ENCODE measurements at regions not wholly inside any gene's neighbourhood (a gene's known extent, or its start where the extent isn't known, plus 50 kb on each side); places are given as distances from the start of the nearest gene placed in this dataset.

DNA sequence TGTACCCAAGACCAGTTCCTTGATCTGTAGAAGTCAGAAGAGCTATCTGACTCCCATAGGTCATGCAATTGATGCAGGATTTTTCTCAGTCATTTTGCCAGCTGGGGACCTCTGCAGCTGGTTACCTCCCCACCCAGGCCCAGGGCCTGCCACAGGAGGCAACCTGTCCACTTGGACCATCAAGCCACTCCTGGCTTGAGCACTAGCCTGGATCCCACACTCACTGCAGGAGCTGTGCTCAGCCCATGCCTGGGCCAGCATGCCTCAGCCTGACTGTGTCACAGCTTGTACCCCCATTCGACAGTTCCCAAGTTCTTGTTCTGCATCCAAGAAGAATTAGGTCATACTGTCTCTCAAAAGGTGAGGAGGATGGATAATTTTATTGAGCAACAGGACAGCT lies 189.4 kb downstream of the PCDH17 start:
- Histone ChIP-seq H3K9me3 (no peaks in the 10 kb centered on the region), H3K4me3 (no peak overlapping the region), H3K27me3 (peaks cover 6% of the 10 kb centered on the region), H3K4me1 (no peaks in the 10 kb centered on the region), H3K36me3 (no peaks in the 10 kb centered on the region), H3K27ac (no peak overlapping the region)
- WGBS, 2 donors (ENCODE audit: low coverage in 1 of 2) = no CpG with 5 or more reads among the region's 1 CpG
- ATAC-seq = no peak
- TF ChIP-seq POLR2A (IDR thresholded peaks at IDR 0.05) = no peak
- TF ChIP-seq POLR2AphosphoS5 (IDR thresholded peaks at IDR 0.05) = no peak
- no peak for TF ChIP-seq EP300 (IDR thresholded peaks at IDR 0.05)
- TF ChIP-seq CTCF (IDR thresholded peaks at IDR 0.05) = no peak

DNA sequence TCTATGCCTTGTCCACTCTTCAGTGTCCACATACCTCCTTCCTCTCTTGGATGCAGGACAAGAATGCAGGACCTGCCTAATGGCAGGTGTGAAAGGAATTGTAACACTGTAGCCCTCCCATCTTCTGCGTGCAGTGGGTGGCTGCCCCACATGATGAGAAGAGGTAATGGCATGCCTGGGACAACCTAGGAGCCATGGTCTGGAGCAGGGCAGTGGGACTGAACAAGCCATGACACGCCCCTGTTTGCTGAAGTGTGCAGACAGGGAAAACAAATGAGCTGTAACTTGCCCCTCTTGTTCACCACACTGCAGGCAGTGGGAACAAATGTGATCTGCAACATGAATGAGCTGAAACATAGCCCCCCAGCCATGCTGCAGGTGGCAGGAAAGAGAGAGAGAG lies 192.2 kb downstream of the PCDH17 start:
- H3K4me3 ChIP-seq = no peak overlapping the region
- H3K9me3 ChIP-seq = no peaks in the 10 kb centered on the region
- 92% methylated on average over 2 of the region's 2 CpGs; no CpG with 5 or more reads in 1 of the 2 donors for WGBS, 2 donors (ENCODE audit: low coverage in 1 of 2)
- no peak for ATAC-seq
- no peak overlapping the region for H3K27ac ChIP-seq
- no peaks in the 10 kb centered on the region for H3K36me3 ChIP-seq
- no peaks in the 10 kb centered on the region for H3K4me1 ChIP-seq
- TF ChIP-seq CTCF (IDR thresholded peaks at IDR 0.05) = no peak
- no peak for TF ChIP-seq POLR2A (IDR thresholded peaks at IDR 0.05)
- no peak for TF ChIP-seq POLR2AphosphoS5 (IDR thresholded peaks at IDR 0.05)
- H3K27me3 ChIP-seq = peaks cover 6% of the 10 kb centered on the region

GRCh38 chr13:57824121-57824520 lies 192.6 kb downstream of the PCDH17 start:
- TF ChIP-seq CTCF (IDR thresholded peaks at IDR 0.05) (no peak), EP300 (IDR thresholded peaks at IDR 0.05) (no peak), POLR2A (IDR thresholded peaks at IDR 0.05) (no peak), POLR2AphosphoS5 (IDR thresholded peaks at IDR 0.05) (no peak)
- no peak for ATAC-seq
- H3K36me3 ChIP-seq = no peaks in the 10 kb centered on the region
- H3K4me3 ChIP-seq = no peak overlapping the region
- no peaks in the 10 kb centered on the region for H3K4me1 ChIP-seq
- H3K27ac ChIP-seq = no peak overlapping the region
- H3K9me3 ChIP-seq = no peaks in the 10 kb centered on the region
- 75% methylated on average over 3 of the region's 4 CpGs; no CpG with 5 or more reads in 1 of the 2 donors for WGBS, 2 donors (ENCODE audit: low coverage in 1 of 2)
- peaks cover 6% of the 10 kb centered on the region for H3K27me3 ChIP-seq

DNA sequence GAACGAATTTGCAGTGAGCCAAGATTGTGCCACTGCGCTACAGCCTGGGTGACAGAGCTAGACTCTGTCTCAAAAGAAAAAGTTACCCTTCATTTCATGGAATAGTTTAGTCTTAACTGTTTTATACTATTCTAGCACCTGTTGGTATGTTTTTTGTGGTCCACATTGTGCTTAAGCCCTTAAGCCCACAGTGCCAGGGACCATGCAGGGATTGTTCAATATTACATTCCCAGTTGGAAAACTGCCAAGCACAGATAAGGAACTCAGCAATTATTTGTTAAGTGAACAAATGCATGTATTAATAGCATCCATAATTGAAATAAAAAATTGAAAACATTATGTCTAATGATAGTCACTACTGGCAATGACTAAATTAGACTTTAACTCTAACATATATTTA lies 193.5 kb downstream of the PCDH17 start:
- WGBS, 2 donors (ENCODE audit: low coverage in 1 of 2) = 90 to 94% methylated on average over 2 of the region's 2 CpGs
- no peak for TF ChIP-seq EP300 (IDR thresholded peaks at IDR 0.05)
- TF ChIP-seq CTCF (IDR thresholded peaks at IDR 0.05) = no peak
- no peak for TF ChIP-seq POLR2A (IDR thresholded peaks at IDR 0.05)
- TF ChIP-seq POLR2AphosphoS5 (IDR thresholded peaks at IDR 0.05) = no peak
- H3K9me3 ChIP-seq = no peaks in the 10 kb centered on the region
- no peak overlapping the region for H3K27ac ChIP-seq
- peaks cover 6% of the 10 kb centered on the region for H3K27me3 ChIP-seq
- H3K4me3 ChIP-seq = no peak overlapping the region
- no peaks in the 10 kb centered on the region for H3K36me3 ChIP-seq
- H3K4me1 ChIP-seq = no peaks in the 10 kb centered on the region
- ATAC-seq = no peak

DNA sequence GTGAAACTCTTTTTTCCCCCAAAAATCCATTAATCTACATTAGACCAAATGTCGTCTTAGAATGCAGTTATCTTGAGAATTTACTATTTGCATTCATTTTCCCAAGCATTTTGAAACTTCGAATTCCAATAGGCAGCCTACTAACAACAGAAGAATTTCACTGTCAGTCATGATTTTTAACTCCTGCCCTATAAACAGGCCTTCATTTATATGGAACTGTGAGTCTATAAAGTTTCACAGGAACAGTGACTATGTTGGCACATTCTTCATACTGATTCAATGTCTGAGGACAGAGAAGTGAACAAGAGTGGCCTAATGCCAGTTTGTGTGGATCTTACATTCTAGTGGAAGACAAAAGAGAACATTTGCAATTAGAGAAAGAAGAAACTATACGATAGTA lies 198.0 kb downstream of the PCDH17 start:
- H3K4me1 ChIP-seq = no peaks in the 10 kb centered on the region
- WGBS, 2 donors (ENCODE audit: low coverage in 1 of 2) = 75 to 81% methylated on average over 3 of the region's 3 CpGs
- H3K4me3 ChIP-seq = no peak overlapping the region
- no peak for ATAC-seq
- TF ChIP-seq POLR2A (IDR thresholded peaks at IDR 0.05) (no peak), EP300 (IDR thresholded peaks at IDR 0.05) (no peak), CTCF (IDR thresholded peaks at IDR 0.05) (no peak), POLR2AphosphoS5 (IDR thresholded peaks at IDR 0.05) (no peak)
- no peaks in the 10 kb centered on the region for H3K36me3 ChIP-seq
- no peaks in the 10 kb centered on the region for H3K27me3 ChIP-seq
- H3K9me3 ChIP-seq = no peaks in the 10 kb centered on the region
- no peak overlapping the region for H3K27ac ChIP-seq

Measured in gastroesophageal sphincter (tissue), 4 donors.